HG03342 (cell line): ENCODE measurements at regions not wholly inside any gene's neighbourhood (a gene's known extent, or its start where the extent isn't known, plus 50 kb on each side); places are given as distances from the start of the nearest gene placed in this dataset.
"Not testable (repeated sequence)": the region's sequence is repeated elsewhere in the genome, so short reads cannot be mapped to it uniquely, and the experiment has no call there.

Experiments used
- ATAC-seq: cut with Tn5 transposase; IDR thresholded peaks from one replicate; pipeline ENCODE4 v1.9.1; 2021; ENCODE audit warnings: mild to moderate bottlenecking, moderate library complexity; ENCODE audit not compliant: unreplicated experiment

- ATAC-seq, result no peak
Observed at GRCh38 chr1:102365071-102365470, 368.3 kb upstream of the OLFM3 start.

- no peak for ATAC-seq
Observed at GRCh38 chr1:102336602-102337001, 339.9 kb upstream of the OLFM3 start.

GRCh38 chr1:102318104-102318806 lies 321.5 kb upstream of the OLFM3 start:
- ATAC-seq, result no peak

GRCh38 chr1:102315096-102315495 lies 318.4 kb upstream of the OLFM3 start:
- no peak for ATAC-seq

- no peak for ATAC-seq
Observed at GRCh38 chr1:102296116-102296515, 299.4 kb upstream of the OLFM3 start.

DNA sequence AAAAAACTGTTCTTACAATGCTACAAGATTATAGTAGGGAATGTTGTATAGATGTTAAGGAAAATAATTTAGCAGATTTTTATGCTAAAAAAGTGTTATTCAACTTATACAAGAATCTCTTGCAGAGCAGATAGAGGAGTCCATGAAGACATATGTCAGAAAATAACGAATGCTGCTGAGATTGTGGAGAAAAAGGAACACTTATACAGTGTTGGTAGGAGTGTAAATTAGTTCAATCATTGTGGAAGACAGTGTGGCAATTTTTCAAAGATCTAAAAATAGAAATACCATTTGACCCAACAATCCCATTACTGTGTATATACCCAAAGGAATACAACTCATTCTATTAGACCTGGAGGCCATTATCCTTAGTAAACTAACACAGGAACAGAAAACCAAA lies 286.2 kb upstream of the OLFM3 start:
- no peak for ATAC-seq

DNA sequence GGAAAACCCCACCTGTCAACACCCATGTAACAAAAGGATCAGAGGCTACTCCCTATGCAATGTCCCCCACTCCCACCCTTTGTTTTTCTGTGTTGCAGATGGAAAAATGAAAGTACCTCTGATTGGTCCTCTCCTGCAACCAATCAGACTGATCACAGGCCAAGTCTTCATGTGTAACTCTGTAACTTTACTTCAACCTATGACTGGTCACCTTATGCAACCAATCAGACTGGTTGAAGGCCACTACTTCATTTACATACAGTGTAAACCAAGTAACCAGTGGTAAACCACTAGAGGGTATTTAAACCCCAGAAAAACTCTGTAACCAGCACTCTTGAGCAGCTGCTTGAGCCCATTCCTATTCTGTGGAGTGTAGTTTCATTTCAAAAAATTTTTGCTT lies 266.3 kb upstream of the OLFM3 start:
- ATAC-seq, result no peak

GRCh38 chr1:102252731-102253505 lies 256.2 kb upstream of the OLFM3 start:
- ATAC-seq, result no peak

DNA sequence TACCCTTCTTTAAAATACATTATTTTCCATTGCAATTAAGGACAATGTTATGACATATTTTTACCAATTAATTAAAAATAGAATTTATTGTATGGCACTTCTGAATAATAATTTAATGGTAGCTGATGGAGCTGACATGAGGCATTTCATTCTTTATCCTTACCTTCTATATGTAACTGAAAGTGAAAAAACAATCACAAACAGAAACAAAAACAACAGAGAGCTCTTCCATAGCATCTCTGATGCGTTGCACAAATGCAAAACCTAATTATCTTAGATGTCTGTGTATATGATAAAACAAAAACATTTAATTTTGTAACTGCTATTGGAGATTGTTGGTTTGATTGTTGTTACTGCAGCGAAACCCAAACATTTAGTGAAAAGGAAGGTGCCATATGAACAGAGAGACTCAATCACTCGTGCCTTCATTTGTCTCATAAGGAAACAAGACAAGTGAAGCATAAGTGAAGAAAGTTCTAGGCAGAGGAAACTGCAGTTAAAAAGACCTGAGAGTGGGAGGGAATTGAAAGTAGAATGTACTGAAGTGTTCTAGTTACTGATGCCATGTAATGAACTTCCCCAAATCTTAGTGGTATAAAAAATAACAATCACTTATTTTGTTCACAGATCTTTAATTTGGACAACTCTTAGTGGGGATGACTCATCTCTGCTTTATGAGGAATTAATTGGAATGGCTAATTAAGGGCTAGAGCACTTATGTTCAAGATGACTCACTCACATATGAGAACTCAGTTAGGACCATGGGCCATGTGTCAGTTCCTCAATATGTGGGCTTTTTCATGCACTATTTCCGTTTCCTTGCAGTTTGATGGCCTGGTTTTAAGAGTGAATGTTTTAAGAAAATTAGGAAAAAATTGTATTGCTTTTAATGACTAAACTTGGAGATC lies 245.0 kb upstream of the OLFM3 start:
- peak; percentile 76 for ATAC-seq

DNA sequence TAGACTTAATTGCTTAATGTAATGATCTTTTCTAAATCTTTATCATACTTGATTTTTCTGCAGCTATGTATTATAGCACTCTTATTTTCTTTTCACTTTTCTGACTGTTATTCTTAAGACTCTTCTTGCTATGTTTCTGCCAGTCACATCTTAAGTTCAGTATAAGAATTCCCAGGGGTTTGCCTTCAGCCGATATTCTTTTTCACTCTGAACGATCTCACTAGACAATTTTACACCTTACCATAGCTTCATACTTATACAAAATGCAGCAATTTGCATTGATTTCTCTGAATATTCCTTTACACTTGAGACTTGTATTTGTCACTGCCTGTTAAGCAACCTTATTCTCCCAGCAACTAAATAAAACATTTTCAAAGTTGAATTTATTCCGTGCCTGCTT lies 242.5 kb upstream of the OLFM3 start:
- no peak for ATAC-seq

- ATAC-seq, result no peak
Observed at GRCh38 chr1:102234753-102235359, 238.1 kb upstream of the OLFM3 start.

DNA sequence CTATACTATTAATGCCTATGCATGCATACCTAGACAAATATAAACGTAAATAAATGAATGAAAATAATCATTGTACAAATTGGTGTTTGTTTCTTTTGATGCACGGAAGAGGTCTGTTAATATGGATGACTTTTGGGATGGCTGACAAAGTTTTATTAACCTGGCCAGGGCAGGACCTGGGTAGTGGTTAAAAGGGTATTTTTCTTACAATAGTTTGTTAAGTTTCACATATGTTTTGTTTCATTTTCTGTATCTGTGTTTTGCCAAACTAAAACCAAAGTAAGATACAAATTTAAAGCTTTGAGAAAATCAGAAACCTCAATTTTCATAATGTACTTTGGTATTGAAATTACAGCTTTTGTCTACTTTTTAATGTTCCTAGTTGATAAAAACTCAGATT lies 222.7 kb upstream of the OLFM3 start:
- peak; percentile 56 for ATAC-seq

DNA sequence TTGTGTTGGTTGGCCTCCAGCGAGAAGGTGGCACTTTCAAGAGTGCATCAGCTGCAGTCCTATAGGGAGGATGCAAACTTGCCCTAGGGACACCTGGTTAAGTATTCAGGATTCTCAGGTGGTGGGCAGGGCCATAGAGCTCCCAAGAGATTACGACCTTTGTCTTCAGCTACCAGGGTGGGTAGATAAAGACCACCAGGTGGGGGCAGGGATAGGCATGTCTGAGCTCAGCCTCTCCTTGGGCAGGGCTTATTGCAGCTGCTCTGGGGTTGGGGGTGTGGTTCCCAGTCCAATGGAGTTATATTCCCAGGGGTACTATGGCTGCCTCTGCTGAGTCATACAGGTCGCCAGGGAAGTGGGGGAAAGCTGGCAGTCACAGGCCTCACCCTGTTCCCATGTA lies 214.2 kb upstream of the OLFM3 start:
- ATAC-seq, result not testable (repeated sequence)

- peak; percentile 58 for ATAC-seq
Observed at GRCh38 chr1:102191723-102192122, 195.0 kb upstream of the OLFM3 start.

- no peak for ATAC-seq
Observed at GRCh38 chr1:102190429-102190828, 193.7 kb upstream of the OLFM3 start.

GRCh38 chr1:102186536-102186935 lies 189.8 kb upstream of the OLFM3 start:
- no peak for ATAC-seq

GRCh38 chr1:102185260-102185659 lies 188.5 kb upstream of the OLFM3 start:
- no peak for ATAC-seq

GRCh38 chr1:102184477-102184876 lies 187.8 kb upstream of the OLFM3 start:
- no peak for ATAC-seq

- no peak for ATAC-seq
Observed at GRCh38 chr1:102183711-102184110, 187.0 kb upstream of the OLFM3 start.

DNA sequence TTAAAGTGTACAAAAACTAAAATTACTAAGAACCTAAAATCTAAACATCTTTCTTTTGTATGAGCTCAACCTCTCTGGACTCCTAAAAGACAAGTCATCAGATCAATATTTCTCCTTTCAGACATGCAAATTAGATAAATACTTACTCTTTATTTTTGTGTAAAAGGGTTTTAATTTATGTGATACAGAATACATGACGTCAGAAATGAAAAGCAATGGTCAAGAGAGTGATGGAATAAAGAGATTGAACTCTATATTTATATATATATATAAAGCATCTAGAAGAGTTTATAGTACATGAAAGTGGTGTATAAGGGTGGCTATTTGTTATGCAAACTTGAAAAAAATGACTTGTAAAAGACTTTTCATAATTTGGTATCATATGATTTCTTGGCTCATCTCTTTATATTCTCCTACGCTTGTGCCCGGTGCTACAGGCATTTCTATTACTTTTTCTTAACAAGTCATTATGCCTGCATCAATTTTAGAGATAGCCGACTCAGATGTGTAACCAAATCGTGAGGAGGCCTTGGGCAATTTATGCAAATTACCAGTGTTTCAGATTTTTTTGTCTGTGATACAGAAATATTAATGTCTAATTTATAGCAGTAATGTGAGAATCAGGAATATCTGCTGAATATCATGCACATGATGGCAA lies 186.0 kb upstream of the OLFM3 start:
- no peak for ATAC-seq

DNA sequence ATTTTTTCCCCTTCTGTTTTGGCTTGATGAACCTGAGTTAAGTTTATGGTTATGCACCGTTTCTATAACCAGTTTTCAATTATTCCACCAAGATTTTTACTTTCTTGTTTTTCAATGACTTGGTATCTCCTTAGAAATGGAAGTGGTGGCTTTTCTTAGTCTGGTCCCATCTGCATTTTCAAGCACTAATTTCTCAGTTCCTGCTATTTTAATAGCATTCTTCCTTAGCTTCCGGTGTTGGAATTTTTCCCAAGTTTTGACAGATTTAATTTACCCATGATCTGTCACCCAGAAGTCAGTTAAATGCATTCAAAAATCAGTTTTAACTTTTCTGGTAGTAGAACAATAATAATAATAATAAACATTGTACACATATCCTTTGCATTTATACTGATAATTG lies 184.6 kb upstream of the OLFM3 start:
- ATAC-seq, result no peak
